GM18502 (cell line): ENCODE measurements at regions not wholly inside any gene's neighbourhood (a gene's known extent, or its start where the extent isn't known, plus 50 kb on each side); places are given as distances from the start of the nearest gene placed in this dataset.
"Not testable (repeated sequence)": the region's sequence is repeated elsewhere in the genome, so short reads cannot be mapped to it uniquely, and the experiment has no call there.

Experiments
- ATAC-seq: cut with Tn5 transposase; IDR thresholded peaks from one replicate; pipeline ENCODE4 v1.9.1; 2021; ENCODE audit warnings: mild to moderate bottlenecking; ENCODE audit not compliant: unreplicated experiment, poor library complexity

DNA sequence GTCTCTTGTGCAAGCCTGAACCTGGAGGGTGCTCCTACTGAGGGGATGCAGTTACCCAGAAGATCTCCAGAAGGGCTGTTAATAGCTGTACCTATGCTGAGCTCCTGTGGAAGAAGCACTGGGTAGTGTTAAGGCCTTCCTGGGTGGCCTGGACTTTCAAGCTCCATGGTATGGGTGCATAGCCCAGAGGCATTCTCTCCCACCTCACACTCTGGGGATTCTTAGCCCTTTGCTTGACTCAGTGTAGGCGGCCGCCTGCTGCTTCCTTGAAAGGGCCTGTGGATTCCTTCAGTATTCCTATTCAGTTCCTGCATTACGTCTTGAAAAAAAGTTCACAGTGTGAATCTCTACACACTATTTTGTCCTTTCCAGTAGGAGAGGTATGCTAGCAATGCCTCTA, 235.7 kb upstream of the MAGEB16 start:
- ATAC-seq: no peak

DNA sequence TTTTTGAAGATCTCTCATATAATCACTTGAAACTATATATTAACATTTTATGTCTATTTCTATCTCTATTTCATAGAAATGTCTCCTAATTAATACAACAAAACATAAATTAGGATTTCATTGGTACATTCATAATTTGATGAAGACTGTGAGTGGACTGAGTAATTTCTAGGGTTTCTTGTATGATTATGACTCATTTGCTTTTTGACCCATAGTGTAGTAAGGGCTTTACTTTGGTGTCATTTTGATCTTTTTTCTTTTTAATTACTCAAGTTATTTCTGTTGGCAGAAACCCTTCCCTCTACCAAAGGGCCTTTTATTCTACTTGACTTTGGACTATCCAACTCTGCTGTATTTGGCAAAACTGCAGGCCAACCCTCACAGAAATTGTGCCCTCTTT, 207.9 kb upstream of the MAGEB16 start:
- ATAC-seq: no peak

- ATAC-seq: not testable (repeated sequence)
These were observed 186.6 kb upstream of the MAGEB16 start for GRCh38 chrX:35611562-35611961.

- ATAC-seq: no peak
These were observed 180.3 kb upstream of the MAGEB16 start for GRCh38 chrX:35617836-35618235.

DNA sequence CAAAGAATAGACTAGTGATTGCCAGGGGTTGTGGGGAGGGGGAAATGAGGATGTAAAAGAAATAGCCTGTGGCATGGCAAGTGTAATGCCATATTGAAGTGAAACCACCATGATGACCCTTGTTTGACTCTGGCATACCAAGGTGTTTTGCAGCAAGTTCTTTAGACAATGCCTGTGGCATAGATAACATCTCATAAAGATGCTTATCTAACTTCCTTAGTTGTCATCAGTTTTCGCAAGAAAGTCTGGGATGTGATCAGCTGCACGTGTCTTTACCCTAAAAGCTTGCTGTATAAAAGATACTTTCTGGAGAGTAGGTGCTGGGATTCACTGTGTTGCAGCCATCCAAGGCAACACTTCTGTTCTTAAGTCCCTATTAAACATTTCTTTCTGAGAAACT, 176.1 kb upstream of the MAGEB16 start:
- ATAC-seq: no peak

DNA sequence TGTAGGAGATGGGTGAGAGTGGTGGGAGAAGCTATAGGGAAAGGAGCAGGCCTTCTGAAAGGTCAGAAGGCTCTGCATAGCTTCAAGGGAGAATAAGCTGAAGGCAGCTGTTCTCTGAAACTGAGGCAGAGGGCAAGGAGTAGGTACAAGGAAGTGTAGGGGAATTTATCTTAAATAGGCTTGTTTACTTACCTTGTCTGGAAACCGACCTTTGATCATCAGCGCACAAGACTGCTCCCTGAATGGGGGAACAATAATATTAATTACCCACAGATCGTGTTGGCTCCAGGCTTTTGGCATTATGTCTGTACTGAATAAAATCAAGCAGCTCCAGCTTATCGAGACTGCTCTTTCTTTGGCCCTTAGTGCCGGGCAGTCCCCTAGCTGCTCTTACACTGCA, 175.5 kb upstream of the MAGEB16 start:
- no peak for ATAC-seq

DNA sequence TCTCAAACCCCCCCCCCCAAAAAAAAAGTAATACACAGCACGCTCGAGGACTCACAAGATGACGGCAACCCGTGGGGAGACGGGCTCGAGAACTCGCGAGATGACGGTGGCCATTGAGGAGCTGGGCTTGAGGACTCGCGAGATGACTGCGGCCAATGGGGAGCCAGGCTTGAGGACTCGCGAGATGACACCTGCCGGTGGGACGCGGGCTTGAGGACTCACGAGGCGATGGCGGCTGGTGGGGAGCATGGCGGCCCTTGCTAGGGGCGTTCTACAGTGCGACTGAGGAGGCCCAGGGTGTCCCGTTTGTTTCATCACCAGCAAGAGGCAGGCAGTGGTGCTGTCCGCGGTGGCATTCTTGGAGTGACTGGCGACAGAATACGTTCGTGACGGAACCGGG, 172.4 kb upstream of the MAGEB16 start:
- ATAC-seq: no peak

GRCh38 chrX:35626124-35626523, 172.0 kb upstream of the MAGEB16 start:
- no peak for ATAC-seq

DNA sequence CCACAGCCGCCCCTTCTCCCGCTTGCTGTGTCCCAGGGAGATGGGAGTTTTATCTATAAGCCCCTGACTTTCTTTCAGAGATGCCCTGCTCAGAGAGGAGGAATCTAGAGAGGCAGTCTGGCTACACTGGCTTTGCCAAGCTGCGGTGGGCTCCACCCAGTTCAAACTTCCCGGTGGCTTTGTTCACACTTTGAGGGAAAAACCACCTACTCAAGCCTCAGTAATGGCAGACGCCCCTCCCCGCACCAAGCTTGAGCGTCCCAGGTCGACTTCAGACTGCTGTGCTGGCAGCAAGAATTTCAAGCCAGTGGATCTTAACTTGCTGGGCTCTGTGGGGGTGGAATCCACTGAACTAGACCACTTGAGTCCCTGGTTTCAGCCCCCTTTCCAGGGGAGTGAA, 162.2 kb upstream of the MAGEB16 start:
- ATAC-seq: not testable (repeated sequence)

- no peak for ATAC-seq
These were observed 133.3 kb upstream of the MAGEB16 start for GRCh38 chrX:35664833-35665232.

GRCh38 chrX:35665311-35665710, 132.8 kb upstream of the MAGEB16 start:
- ATAC-seq: no peak

DNA sequence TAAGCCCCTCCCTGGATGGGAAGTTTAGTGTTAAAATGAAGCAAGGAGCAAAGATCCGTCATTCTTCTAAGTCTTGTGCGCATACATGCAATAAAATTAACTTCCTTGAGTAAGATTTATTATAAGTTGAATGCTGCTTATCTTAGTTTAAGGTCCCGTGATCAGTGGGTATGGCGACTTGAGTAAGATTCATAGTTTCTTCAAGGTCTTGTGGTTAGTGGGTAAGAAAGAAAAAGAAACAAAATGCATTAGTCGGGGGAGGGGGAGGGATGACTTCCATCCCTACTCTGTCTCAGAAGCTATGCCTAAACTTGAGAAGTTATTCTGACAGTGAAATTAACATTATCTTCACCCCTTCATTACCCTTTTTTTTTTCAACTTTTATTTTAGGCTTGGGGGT, 127.3 kb upstream of the MAGEB16 start:
- no peak for ATAC-seq

- ATAC-seq: no peak
These were observed 123.0 kb upstream of the MAGEB16 start for GRCh38 chrX:35675151-35675550.

DNA sequence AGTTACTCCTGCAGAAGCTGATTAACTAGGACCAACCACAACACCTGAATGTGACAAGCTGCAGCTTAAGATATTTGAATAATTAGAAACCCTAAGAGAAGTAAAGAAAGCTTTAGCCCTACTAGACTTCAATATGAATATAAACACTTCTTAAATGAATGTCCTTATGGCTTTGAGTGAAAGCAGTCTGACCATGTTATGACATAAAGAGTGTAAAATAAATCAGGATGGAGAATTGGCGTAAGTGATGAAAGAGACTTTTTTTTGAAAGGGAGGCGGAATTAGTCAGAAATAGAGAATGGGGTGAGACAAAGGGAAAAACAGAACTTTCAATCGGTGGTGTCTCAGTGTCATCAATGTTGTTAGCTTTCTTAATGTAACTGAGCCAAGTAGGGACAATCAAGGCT, 117.2 kb upstream of the MAGEB16 start:
- no peak for ATAC-seq

DNA sequence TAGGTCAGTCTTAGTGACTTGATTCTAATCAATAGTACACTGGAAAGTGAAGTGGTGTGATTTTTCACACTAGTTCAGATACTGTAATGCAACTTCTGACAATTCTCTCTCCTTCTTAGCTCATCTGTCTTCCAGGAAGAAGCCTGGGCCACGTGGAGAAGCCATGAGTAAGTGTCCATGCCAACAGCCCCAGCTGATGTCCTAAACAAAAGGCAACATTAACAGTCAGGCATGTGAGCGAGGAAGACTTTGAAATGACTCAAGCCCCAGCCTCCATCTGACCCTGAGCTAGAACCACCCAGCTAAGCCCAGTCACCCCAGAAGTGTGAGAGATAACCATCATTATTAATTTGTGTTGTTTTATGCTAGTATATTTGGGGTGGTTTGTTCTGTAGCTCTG, 115.7 kb upstream of the MAGEB16 start:
- ATAC-seq: no peak

DNA sequence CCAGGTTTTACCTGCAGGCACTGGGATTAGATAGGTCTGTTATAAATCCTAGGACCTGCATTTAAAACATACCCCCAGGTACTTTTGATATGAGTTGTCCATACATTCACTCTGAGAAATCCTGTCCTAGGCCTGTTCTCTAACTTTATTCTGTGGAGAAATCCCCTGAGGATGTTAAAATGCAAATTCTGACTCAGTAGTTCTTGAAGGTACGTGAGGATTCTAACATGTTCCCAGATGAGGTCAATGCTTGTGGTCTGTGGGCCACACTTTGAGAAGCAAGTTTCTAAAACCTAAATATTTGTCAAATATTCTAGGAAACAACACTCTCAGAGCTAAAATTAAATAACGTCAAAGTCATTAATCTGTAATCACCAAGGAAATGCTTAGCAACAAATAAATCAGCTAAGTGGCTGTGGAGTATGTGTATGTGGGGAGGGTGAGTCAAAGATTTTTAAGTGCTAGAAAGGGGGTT, 101.3 kb upstream of the MAGEB16 start:
- no peak for ATAC-seq

GRCh38 chrX:35699642-35700041, 98.5 kb upstream of the MAGEB16 start:
- ATAC-seq: no peak

- ATAC-seq: no peak
These were observed 98.0 kb upstream of the MAGEB16 start for GRCh38 chrX:35700121-35700520.

DNA sequence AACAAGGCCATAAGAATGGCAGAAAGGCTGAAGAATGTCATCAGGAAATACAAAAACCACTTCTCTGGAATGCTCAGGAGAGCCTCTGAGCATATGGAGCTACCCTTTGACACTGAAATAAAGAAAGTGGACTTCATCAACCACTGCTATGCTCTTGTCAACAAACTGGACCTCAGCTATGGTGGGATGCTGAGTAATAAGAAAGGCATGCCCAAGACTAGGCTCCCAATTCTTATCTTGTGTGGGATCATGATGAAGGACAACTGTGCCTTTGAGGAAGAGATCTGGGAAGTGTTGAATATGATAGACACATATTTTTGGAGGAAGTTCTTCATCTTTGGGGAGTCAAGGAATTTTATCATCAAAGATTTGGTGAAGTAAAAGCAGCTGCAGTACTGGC, 86.9 kb upstream of the MAGEB16 start:
- no peak for ATAC-seq

- ATAC-seq: no peak
These were observed 76.0 kb upstream of the MAGEB16 start for GRCh38 chrX:35722128-35722527.

DNA sequence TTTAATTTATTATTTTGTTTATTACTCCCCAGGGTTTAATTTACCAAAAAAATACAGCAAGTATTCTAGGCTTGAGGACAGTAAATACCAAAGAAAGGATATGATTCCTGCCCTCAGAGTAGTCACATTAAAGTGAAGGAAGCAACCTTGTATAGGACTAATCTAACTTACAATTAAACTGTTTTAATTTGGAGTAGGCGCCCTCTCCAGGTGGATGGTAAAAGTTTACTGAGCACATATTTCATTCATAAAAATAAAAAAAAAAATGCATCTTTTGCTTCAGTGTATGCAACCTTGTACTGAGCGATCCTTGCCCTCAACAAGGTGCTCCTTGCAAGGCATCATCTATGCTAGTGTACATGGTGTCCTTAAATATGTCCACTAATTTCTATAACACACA, 72.0 kb upstream of the MAGEB16 start:
- no peak for ATAC-seq

DNA sequence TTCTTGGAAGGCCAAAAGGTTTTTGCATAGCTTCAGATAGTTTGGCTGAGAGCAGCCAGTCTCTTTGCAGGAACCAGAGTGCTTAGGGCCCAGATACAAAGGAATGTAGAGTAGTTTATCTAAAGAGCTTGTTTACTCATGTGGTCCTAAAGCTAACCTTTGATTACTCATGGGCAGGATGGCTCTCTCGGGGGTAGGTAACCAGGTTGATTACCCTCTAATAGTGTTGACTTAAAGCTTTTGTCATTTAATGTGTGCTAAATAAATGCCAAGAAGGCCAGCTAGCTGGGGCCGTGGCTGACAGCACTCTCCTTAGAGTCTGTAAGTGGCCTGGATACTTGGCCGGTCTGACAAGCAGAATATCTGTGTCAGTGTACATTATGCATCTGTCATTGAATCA, 69.7 kb upstream of the MAGEB16 start:
- no peak for ATAC-seq

DNA sequence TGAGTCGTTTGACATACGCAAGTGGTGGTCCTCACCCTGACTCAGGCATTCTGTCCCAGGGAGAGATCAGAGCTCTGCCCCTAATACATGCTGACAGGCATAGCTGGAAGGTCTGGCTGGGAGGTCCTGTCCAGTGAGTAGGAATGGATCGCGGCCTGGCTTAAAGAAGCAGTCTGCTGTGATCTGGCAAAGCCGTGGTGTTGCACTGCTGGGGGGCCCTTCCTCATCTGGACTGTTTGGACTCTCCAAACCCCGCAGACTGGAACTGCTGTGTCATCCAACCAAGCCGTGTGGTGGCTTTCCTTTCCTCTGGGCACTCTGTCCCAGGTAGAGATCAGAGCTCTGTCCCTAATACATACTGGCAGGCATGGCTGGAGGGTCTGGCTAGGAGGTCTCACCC, 64.3 kb upstream of the MAGEB16 start:
- no peak for ATAC-seq
